Natural killer cell (primary cell): ENCODE measurements at regions not wholly inside any gene's neighbourhood (a gene's known extent, or its start where the extent isn't known, plus 50 kb on each side); places are given as distances from the start of the nearest gene placed in this dataset.

ENCODE experiments used
- ATAC-seq, 3 donors: fragments of 150-1000 bp in 2 of 3; fragments of 200-7000 bp in 1 of 3; cut with Tn5 transposase; 1 replicate in 1 of 3; 2 replicates in 2 of 3; pipeline ENCODE4 v1.10.0; 2021; ENCODE audit warnings: mild to moderate bottlenecking in 2 of 3, moderate library complexity in 2 of 3
- DNase-seq, 2 donors: peaks; one replicate each; pipeline versions ENCODE4 v3.0.0 to v3.0.0-alpha.2; 2013 to 2021; ENCODE audit warnings: mixed read lengths in 1 of 2
- H3K27ac ChIP-seq: one replicate; pipeline ENCODE4 v1.5.1; 2013; ENCODE audit warnings: mild to moderate bottlenecking, low read length
- H3K27me3 ChIP-seq: one replicate; pipeline ENCODE4 v1.6.1; 2013; ENCODE audit warnings: low read length; ENCODE audit not compliant: control insufficient read depth, insufficient read depth
- H3K36me3 ChIP-seq: one replicate; pipeline ENCODE4 v1.6.1; 2013; ENCODE audit warnings: low read length; ENCODE audit not compliant: control insufficient read depth, insufficient read depth
- H3K4me1 ChIP-seq: one replicate; pipeline ENCODE4 v1.6.1; 2013; ENCODE audit warnings: low read length; ENCODE audit not compliant: control insufficient read depth, insufficient read depth
- H3K4me3 ChIP-seq: one replicate; pipeline ENCODE4 v1.5.1; 2013; ENCODE audit warnings: low read length
- H3K9me3 ChIP-seq: one replicate; pipeline ENCODE4 v1.6.1; 2013; ENCODE audit warnings: low read length; ENCODE audit not compliant: control insufficient read depth, insufficient read depth
- H3K27ac Mint-ChIP-seq, 2 donors: one replicate each; pipeline ENCODE4 v1.8.0; 2022; ENCODE audit warnings: mild to moderate bottlenecking in 2 of 2, mixed read lengths in 2 of 2, moderate library complexity in 1 of 2
- H3K27me3 Mint-ChIP-seq, 2 donors: one replicate each; pipeline ENCODE4 v1.8.0; 2022; ENCODE audit warnings: low read depth in 2 of 2, mixed read lengths in 2 of 2
- H3K36me3 Mint-ChIP-seq: one replicate; pipeline ENCODE4 v1.8.0; 2022; ENCODE audit warnings: mixed read lengths
- H3K4me1 Mint-ChIP-seq, 2 donors: one replicate each; pipeline ENCODE4 v1.8.0; 2022; ENCODE audit warnings: mixed read lengths in 2 of 2
- H3K4me3 Mint-ChIP-seq: one replicate; pipeline ENCODE4 v1.8.0; 2022; ENCODE audit warnings: mild to moderate bottlenecking, moderate library complexity, mixed read lengths
- H3K9me3 Mint-ChIP-seq, 2 donors: one replicate each; pipeline ENCODE4 v1.8.0; 2022; ENCODE audit warnings: mixed read lengths in 2 of 2
- CTCF ChIP-seq: fragments of 200-600 bp; IDR thresholded peaks from one replicate; pipeline ENCODE4 v1.8.0; 2022; ENCODE audit warnings: antibody characterized with exemption
- WGBS: methylation state at CpG from one replicate; pipeline ENCODE4 v1.1.7; 2013; ENCODE audit warnings: missing lambda C conversion rate; ENCODE audit not compliant: insufficient coverage; 5-methylcytosine and 5-hydroxymethylcytosine counted together
- intact Hi-C: fragments of 100-400 bp; cut with micrococcal nuclease; formaldehyde crosslinking; loops from one replicate; pipeline ENCODE4 v1.14.2; 2022

- 80% methylated on average over 1 of the region's 1 CpG for whole genome bisulfite sequencing
- no peaks in the 10 kb centered on the region for H3K4me1 ChIP-seq
- Mint-ChIP-seq H3K4me1 (no peaks in the 10 kb centered on the region), H3K27ac (no peak overlapping the region), H3K9me3 (peaks cover 0 to 4% of the 10 kb centered on the region in 2 donors), H3K4me3 (no peak overlapping the region), H3K27me3 (no peaks in the 10 kb centered on the region), H3K36me3 (no peaks in the 10 kb centered on the region)
- H3K36me3 ChIP-seq, result no peaks in the 10 kb centered on the region
- DNase-seq, result no peak
- TF ChIP-seq CTCF, result no peak
- intact Hi-C loops, result no loop called here
- H3K27ac ChIP-seq, result no peak overlapping the region
- no peaks in the 10 kb centered on the region for H3K27me3 ChIP-seq
- ATAC-seq, result no peak
- no peak overlapping the region for H3K4me3 ChIP-seq
- H3K9me3 ChIP-seq, result no peaks in the 10 kb centered on the region
Observed at GRCh38 chr11:36822829-36823228, 224.8 kb upstream of the RAG2 start.

- peaks cover 0 to 2% of the 10 kb centered on the region in 2 donors for H3K27me3 Mint-ChIP-seq
- no peaks in the 10 kb centered on the region for H3K27me3 ChIP-seq
- H3K9me3 Mint-ChIP-seq, result peaks cover 0 to 4% of the 10 kb centered on the region in 2 donors
- H3K4me3 Mint-ChIP-seq, result no peak overlapping the region
- no peaks in the 10 kb centered on the region for H3K36me3 Mint-ChIP-seq
- no peak overlapping the region for H3K4me3 ChIP-seq
- no peak for DNase-seq
- WGBS, result 48% methylated on average over 2 of the region's 2 CpGs
- H3K36me3 ChIP-seq, result no peaks in the 10 kb centered on the region
- no peaks in the 10 kb centered on the region for H3K4me1 Mint-ChIP-seq
- H3K27ac ChIP-seq, result no peak overlapping the region
- no peaks in the 10 kb centered on the region for H3K4me1 ChIP-seq
- H3K27ac Mint-ChIP-seq, result no peak overlapping the region
- TF ChIP-seq CTCF, result no peak
- H3K9me3 ChIP-seq, result no peaks in the 10 kb centered on the region
- intact Hi-C loops, result no loop called here
- no peak for ATAC-seq
Observed at GRCh38 chr11:36818410-36818809, 220.4 kb upstream of the RAG2 start.

GRCh38 chr11:36817336-36817965, 219.4 kb upstream of the RAG2 start:
- no peak overlapping the region for H3K4me3 Mint-ChIP-seq
- WGBS, result 76% methylated on average over 4 of the region's 6 CpGs
- no peaks in the 10 kb centered on the region for H3K4me1 Mint-ChIP-seq

More at GRCh38 chr11:36817336-36817965, 219.4 kb upstream of the RAG2 start:
- H3K27me3 ChIP-seq, result no peaks in the 10 kb centered on the region
- peaks cover 0 to 4% of the 10 kb centered on the region in 2 donors for H3K9me3 Mint-ChIP-seq
- TF ChIP-seq CTCF, result no peak
- no peak overlapping the region for H3K27ac ChIP-seq
- H3K27me3 Mint-ChIP-seq, result peaks cover 0 to 9% of the 10 kb centered on the region in 2 donors
- no peaks in the 10 kb centered on the region for H3K36me3 Mint-ChIP-seq
- H3K9me3 ChIP-seq, result no peaks in the 10 kb centered on the region
- DNase-seq, result no peak
- no peaks in the 10 kb centered on the region for H3K4me1 ChIP-seq
- no peak overlapping the region for H3K27ac Mint-ChIP-seq
- no peaks in the 10 kb centered on the region for H3K36me3 ChIP-seq
- no peak overlapping the region for H3K4me3 ChIP-seq
- no peak for ATAC-seq
- intact Hi-C loops, result no loop called here
